Type B pancreatic cell (in vitro differentiated cells): ENCODE measurements at regions not wholly inside any gene's neighbourhood (a gene's known extent, or its start where the extent isn't known, plus 50 kb on each side); places are given as distances from the start of the nearest gene placed in this dataset.

Source experiments
- DNase-seq: peaks from one replicate; pipeline ENCODE4 v3.0.0; 2021; ENCODE audit warnings: mixed read lengths; ENCODE audit not compliant: unreplicated experiment; ENCODE audit errors: extremely low spot score
- H3K27ac Mint-ChIP-seq: 2 replicates; pipeline ENCODE4 v1.8.0; 2021; ENCODE audit warnings: mild to moderate bottlenecking, mixed read lengths
- H3K27me3 Mint-ChIP-seq: 2 replicates; pipeline ENCODE4 v1.8.0; 2021; ENCODE audit warnings: mixed read lengths
- H3K36me3 Mint-ChIP-seq: 2 replicates; pipeline ENCODE4 v1.8.0; 2021; ENCODE audit warnings: mixed read lengths
- H3K4me1 Mint-ChIP-seq: one replicate; pipeline ENCODE4 v1.8.0; 2021; ENCODE audit warnings: mixed read lengths; ENCODE audit not compliant: unreplicated experiment
- H3K4me3 Mint-ChIP-seq: 2 replicates; pipeline ENCODE4 v1.8.0; 2021; ENCODE audit warnings: mild to moderate bottlenecking, mixed read lengths
- H3K9me3 Mint-ChIP-seq: 2 replicates; pipeline ENCODE4 v1.8.0; 2021; ENCODE audit warnings: mixed read lengths
- CTCF ChIP-seq: fragments of 200-600 bp; sonication (generic); conservative IDR thresholded peaks from 2 replicates; pipeline ENCODE4 v1.5.0; 2021; ENCODE audit warnings: antibody characterized with exemption, mild to moderate bottlenecking

- no peak for DNase-seq
- TF ChIP-seq CTCF, result no peak
- H3K9me3 Mint-ChIP-seq, result no peaks in the 10 kb centered on the region
- no peaks in the 10 kb centered on the region for H3K36me3 Mint-ChIP-seq
- H3K27me3 Mint-ChIP-seq, result no peaks in the 10 kb centered on the region
- no peak overlapping the region for H3K27ac Mint-ChIP-seq
- no peak overlapping the region for H3K4me3 Mint-ChIP-seq
- no peaks in the 10 kb centered on the region for H3K4me1 Mint-ChIP-seq
Observed at GRCh38 chr2:78890935-78891334, 134.6 kb upstream of the REG3G start.

DNA sequence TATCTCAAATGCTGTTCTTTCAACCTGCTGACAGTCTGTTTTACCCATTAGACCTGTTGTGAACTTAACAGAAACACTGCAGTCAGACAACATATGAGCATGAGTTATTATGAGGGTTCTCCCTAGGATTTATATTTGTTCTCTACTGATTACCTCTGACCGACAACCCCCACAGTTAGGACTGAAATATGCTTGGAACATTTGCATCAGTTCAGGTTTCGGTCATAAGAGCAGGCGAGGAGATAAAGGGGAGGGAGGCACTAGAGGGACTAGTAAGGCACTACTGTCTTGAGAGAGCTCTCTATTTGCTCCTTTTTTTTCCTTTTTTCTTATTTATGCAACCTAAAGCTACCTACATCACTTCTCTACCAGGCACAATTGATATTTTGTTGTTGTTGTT is 133.2 kb upstream of the REG3G start:
- no peak for DNase-seq
- Mint-ChIP-seq H3K4me3 (no peak overlapping the region), H3K4me1 (no peaks in the 10 kb centered on the region), H3K27ac (no peak overlapping the region), H3K27me3 (no peaks in the 10 kb centered on the region), H3K36me3 (no peaks in the 10 kb centered on the region), H3K9me3 (no peaks in the 10 kb centered on the region)
- TF ChIP-seq CTCF, result no peak

GRCh38 chr2:78895022-78895421 is 130.5 kb upstream of the REG3G start:
- no peak overlapping the region for H3K27ac Mint-ChIP-seq
- H3K4me1 Mint-ChIP-seq, result no peaks in the 10 kb centered on the region
- TF ChIP-seq CTCF, result no peak
- no peaks in the 10 kb centered on the region for H3K9me3 Mint-ChIP-seq
- H3K36me3 Mint-ChIP-seq, result no peaks in the 10 kb centered on the region
- H3K27me3 Mint-ChIP-seq, result no peaks in the 10 kb centered on the region
- DNase-seq, result no peak
- H3K4me3 Mint-ChIP-seq, result no peak overlapping the region

- H3K27ac Mint-ChIP-seq, result no peak overlapping the region
Observed at GRCh38 chr2:78896536-78896935, 129.0 kb upstream of the REG3G start.

GRCh38 chr2:78907089-78907488 is 118.4 kb upstream of the REG3G start:
- H3K4me1 Mint-ChIP-seq, result no peaks in the 10 kb centered on the region
- H3K27ac Mint-ChIP-seq, result peak overlapping the region; percentile 92
- H3K27me3 Mint-ChIP-seq, result no peaks in the 10 kb centered on the region
- H3K4me3 Mint-ChIP-seq, result peak overlapping the region; percentile 52
- DNase-seq, result no peak
- TF ChIP-seq CTCF, result no peak
- H3K36me3 Mint-ChIP-seq, result no peaks in the 10 kb centered on the region
- H3K9me3 Mint-ChIP-seq, result no peaks in the 10 kb centered on the region

More at GRCh38 chr2:78896536-78896935, 129.0 kb upstream of the REG3G start:
- TF ChIP-seq CTCF, result no peak
- Mint-ChIP-seq H3K36me3 (no peaks in the 10 kb centered on the region), H3K4me3 (no peak overlapping the region), H3K9me3 (no peaks in the 10 kb centered on the region), H3K4me1 (no peaks in the 10 kb centered on the region), H3K27me3 (no peaks in the 10 kb centered on the region)
- DNase-seq, result no peak

DNA sequence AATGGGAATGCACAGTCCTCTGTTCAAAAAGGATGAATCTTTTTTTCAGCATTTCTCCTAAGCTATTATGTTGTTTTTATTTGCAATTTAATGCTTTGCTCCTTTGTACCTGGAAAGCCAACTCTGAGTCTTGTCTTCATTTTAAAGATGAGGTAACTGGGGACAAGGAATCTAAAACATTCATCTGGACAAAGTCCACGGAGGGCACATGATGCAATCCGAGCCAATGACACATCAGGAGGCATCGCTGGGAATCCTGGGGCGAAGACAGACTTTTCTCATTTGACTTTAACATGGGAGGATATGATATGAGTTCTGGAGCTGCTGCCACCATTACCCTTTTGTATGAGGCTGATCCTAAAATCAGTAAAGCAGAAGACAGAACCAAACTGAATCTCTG is 116.5 kb upstream of the REG3G start:
- no peaks in the 10 kb centered on the region for H3K9me3 Mint-ChIP-seq
- no peak for TF ChIP-seq CTCF
- H3K4me3 Mint-ChIP-seq, result no peak overlapping the region
- no peaks in the 10 kb centered on the region for H3K36me3 Mint-ChIP-seq
- DNase-seq, result no peak
- H3K4me1 Mint-ChIP-seq, result no peaks in the 10 kb centered on the region
- H3K27me3 Mint-ChIP-seq, result no peaks in the 10 kb centered on the region
- no peak overlapping the region for H3K27ac Mint-ChIP-seq
